ENCODE measurements at regions not wholly inside any gene's neighbourhood (a gene's known extent, or its start where the extent isn't known, plus 50 kb on each side); places are given as distances from the start of the nearest gene placed in this dataset.

- TF ChIP-seq POLR2A (IDR thresholded peaks at IDR 0.05): no peak
- no peak for TF ChIP-seq CTCF (IDR thresholded peaks at IDR 0.05 in 8 of 11, conservative IDR thresholded peaks at IDR 0.05 in 3 of 11)
- no peak for TF ChIP-seq POLR2AphosphoS5 (IDR thresholded peaks at IDR 0.05)
- no peak for DNase-seq
- Histone ChIP-seq H3K36me3 (no peaks in the 10 kb centered on the region), H3K27ac (no peak overlapping the region), H3K4me3 (no peak overlapping the region), H3K27me3 (replicated peaks in 1 of 7) (no peaks in the 10 kb centered on the region), H3K4me1 (no peaks in the 10 kb centered on the region), H3K9me3 (no peaks in the 10 kb centered on the region)
- intact Hi-C loops (cut with DNase I; ENCODE audit: low total_unique reads): no loop called here
- 57 to 77% (median 68%) methylated on average over 3 of the region's 3 CpGs for WGBS, 5 donors
These were observed 383.0 kb upstream of the INTU start for GRCh38 chr4:127249767-127250108.

- 55 to 69% (median 60%) methylated on average over 5 of the region's 5 CpGs for WGBS, 5 donors
- TF ChIP-seq POLR2AphosphoS5 (IDR thresholded peaks at IDR 0.05) (no peak), POLR2A (IDR thresholded peaks at IDR 0.05) (no peak), CTCF (IDR thresholded peaks at IDR 0.05 in 8 of 11, conservative IDR thresholded peaks at IDR 0.05 in 3 of 11) (no peak)
- Histone ChIP-seq H3K36me3 (no peaks in the 10 kb centered on the region), H3K4me3 (no peak overlapping the region), H3K27ac (no peak overlapping the region), H3K27me3 (replicated peaks in 1 of 7) (no peaks in the 10 kb centered on the region), H3K9me3 (no peaks in the 10 kb centered on the region), H3K4me1 (no peaks in the 10 kb centered on the region)
- no peak for DNase-seq
- intact Hi-C loops (cut with DNase I; ENCODE audit: low total_unique reads): no loop called here
These were observed 382.2 kb upstream of the INTU start for GRCh38 chr4:127250577-127250976.

- no peak for DNase-seq
- H3K36me3 ChIP-seq: no peaks in the 10 kb centered on the region
- H3K9me3 ChIP-seq: peaks cover 0 to 3% (median 0%) of the 10 kb centered on the region in 8 donors
- H3K27ac ChIP-seq: no peak overlapping the region
- H3K27me3 ChIP-seq (replicated peaks in 1 of 7): no peaks in the 10 kb centered on the region
- no peak overlapping the region for H3K4me3 ChIP-seq
- no peaks in the 10 kb centered on the region for H3K4me1 ChIP-seq
- TF ChIP-seq CTCF (IDR thresholded peaks at IDR 0.05 in 8 of 11, conservative IDR thresholded peaks at IDR 0.05 in 3 of 11): no peak
- no peak for TF ChIP-seq POLR2A (IDR thresholded peaks at IDR 0.05)
- no peak for TF ChIP-seq POLR2AphosphoS5 (IDR thresholded peaks at IDR 0.05)
- intact Hi-C loops (cut with DNase I; ENCODE audit: low total_unique reads): no loop called here
These were observed 381.3 kb upstream of the INTU start for GRCh38 chr4:127251423-127251822.

GRCh38 chr4:127256500-127256899 is 376.3 kb upstream of the INTU start:
- Histone ChIP-seq H3K27me3 (replicated peaks in 1 of 7) (no peaks in the 10 kb centered on the region), H3K36me3 (no peaks in the 10 kb centered on the region), H3K27ac (no peak overlapping the region), H3K4me3 (no peak overlapping the region), H3K4me1 (no peaks in the 10 kb centered on the region), H3K9me3 (peaks cover 0 to 3% (median 0%) of the 10 kb centered on the region in 8 donors)
- intact Hi-C loops (cut with DNase I; ENCODE audit: low total_unique reads): no loop called here
- no peak for DNase-seq
- WGBS, 5 donors: 85 to 96% (median 88%) methylated on average over 4 of the region's 4 CpGs
- TF ChIP-seq POLR2AphosphoS5 (IDR thresholded peaks at IDR 0.05) (no peak), POLR2A (IDR thresholded peaks at IDR 0.05) (no peak), CTCF (IDR thresholded peaks at IDR 0.05 in 8 of 11, conservative IDR thresholded peaks at IDR 0.05 in 3 of 11) (no peak)

All from spleen (tissue), 11 donors.